BE2C (cell line): ENCODE measurements at regions not wholly inside any gene's neighbourhood (a gene's known extent, or its start where the extent isn't known, plus 50 kb on each side); places are given as distances from the start of the nearest gene placed in this dataset.

Experiments
- DNase-seq: peaks from one replicate; pipeline ENCODE4 v3.0.0-alpha.2; 2020
- H3K27me3 ChIP-seq: fragments of 250-450 bp; sonication (Bioruptor Pico); 2 replicates; pipeline ENCODE4 v1.5.1; 2020; ENCODE audit warnings: mild to moderate bottlenecking
- H3K36me3 ChIP-seq: fragments of 250-450 bp; sonication (Bioruptor Pico); 2 replicates; pipeline ENCODE4 v1.5.1; 2020; ENCODE audit warnings: mild to moderate bottlenecking
- H3K4me1 ChIP-seq: fragments of 250-450 bp; sonication (Bioruptor Pico); 2 replicates; pipeline ENCODE4 v1.5.1; 2020
- H3K4me3 ChIP-seq: 2 replicates; pipeline ENCODE4 v1.5.1; 2011; ENCODE audit warnings: low read depth, low read length
- H3K9me3 ChIP-seq: fragments of 250-450 bp; sonication (Bioruptor Pico); 2 replicates; pipeline ENCODE4 v1.5.1; 2020
- CTCF ChIP-seq: IDR thresholded peaks from 2 replicates; pipeline ENCODE4 v1.5.1; 2012; ENCODE audit warnings: mild to moderate bottlenecking, low read depth, low read length

- Histone ChIP-seq H3K9me3 (no peaks in the 10 kb centered on the region), H3K4me3 (no peak overlapping the region)
- no peak for DNase-seq
Measured at GRCh38 chr12:54773593-54773992, 80.7 kb upstream of the MUCL1 start.

GRCh38 chr12:54765652-54766051 is 88.7 kb upstream of the MUCL1 start:
- Histone ChIP-seq H3K36me3 (no peaks in the 10 kb centered on the region), H3K9me3 (no peaks in the 10 kb centered on the region), H3K4me3 (no peak overlapping the region), H3K27me3 (no peaks in the 10 kb centered on the region), H3K4me1 (no peaks in the 10 kb centered on the region)
- no peak for DNase-seq
- no peak for TF ChIP-seq CTCF

More at GRCh38 chr12:54773593-54773992, 80.7 kb upstream of the MUCL1 start:
- no peaks in the 10 kb centered on the region for H3K4me1 ChIP-seq
- no peaks in the 10 kb centered on the region for H3K36me3 ChIP-seq
- no peak for TF ChIP-seq CTCF
- 0 out of 2 replicates have a peak, but pooled peaks cover 4% of the 10 kb centered on the region for H3K27me3 ChIP-seq

GRCh38 chr12:54762390-54762789 is 91.9 kb upstream of the MUCL1 start:
- TF ChIP-seq CTCF, result no peak
- Histone ChIP-seq H3K36me3 (no peaks in the 10 kb centered on the region), H3K4me1 (no peaks in the 10 kb centered on the region), H3K27me3 (no peaks in the 10 kb centered on the region), H3K4me3 (no peak overlapping the region), H3K9me3 (no peaks in the 10 kb centered on the region)
- DNase-seq, result no peak

- Histone ChIP-seq H3K4me3 (no peak overlapping the region), H3K4me1 (no peaks in the 10 kb centered on the region), H3K36me3 (no peaks in the 10 kb centered on the region), H3K27me3 (no peaks in the 10 kb centered on the region), H3K9me3 (no peaks in the 10 kb centered on the region)
- DNase-seq, result no peak
- peak; percentile 27 for TF ChIP-seq CTCF
Measured at GRCh38 chr12:54759751-54760150, 94.6 kb upstream of the MUCL1 start.

GRCh38 chr12:54751493-54751892 is 102.8 kb upstream of the MUCL1 start:
- no peaks in the 10 kb centered on the region for H3K27me3 ChIP-seq
- no peaks in the 10 kb centered on the region for H3K9me3 ChIP-seq
- H3K36me3 ChIP-seq, result no peaks in the 10 kb centered on the region
- TF ChIP-seq CTCF, result no peak
- H3K4me3 ChIP-seq, result no peak overlapping the region
- H3K4me1 ChIP-seq, result no peaks in the 10 kb centered on the region
- no peak for DNase-seq

GRCh38 chr12:54749191-54749818 is 101.1 kb upstream of the DCD start:
- Histone ChIP-seq H3K4me1 (no peaks in the 10 kb centered on the region), H3K4me3 (no peak overlapping the region), H3K27me3 (no peaks in the 10 kb centered on the region), H3K36me3 (no peaks in the 10 kb centered on the region), H3K9me3 (no peaks in the 10 kb centered on the region)
- DNase-seq, result peak; percentile 18
- peak; percentile 85 for TF ChIP-seq CTCF
